NCI-H128 (cell line): ENCODE measurements at regions not wholly inside any gene's neighbourhood (a gene's known extent, or its start where the extent isn't known, plus 50 kb on each side); places are given as distances from the start of the nearest gene placed in this dataset.

Experiments
- DNase-seq: peaks from one replicate; lab custom pipeline; 2025; ENCODE audit not compliant: unreplicated experiment; lab: John Stamatoyannopoulos, UW

GRCh38 chr12:124633365-124634362 lies 66.3 kb upstream of the NCOR2 start:
- DNase-seq, result no peak

DNA sequence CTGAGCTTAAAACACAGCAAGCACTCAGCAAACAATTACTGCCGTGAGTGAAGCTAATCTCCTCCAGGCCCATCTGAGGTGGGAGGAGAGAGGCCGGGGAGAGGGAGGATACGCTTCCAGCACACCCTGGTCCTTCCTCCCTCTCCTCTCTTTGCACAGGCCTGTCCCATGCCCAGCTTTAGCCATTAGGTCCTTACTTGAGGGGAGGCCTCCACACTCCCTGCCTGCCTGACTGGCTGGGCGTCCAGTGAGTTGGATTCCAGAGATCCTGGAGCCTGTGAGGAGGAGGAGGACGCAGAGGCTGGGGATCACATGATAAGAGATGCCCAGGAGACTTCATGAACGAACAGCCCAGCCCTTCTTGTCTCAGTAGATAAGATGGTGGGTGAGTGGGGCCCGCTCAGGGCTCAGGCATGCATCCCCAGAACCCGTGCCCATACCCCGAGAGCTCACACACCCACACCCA lies 65.1 kb upstream of the NCOR2 start:
- DNase-seq, result no peak

GRCh38 chr12:124631681-124632256 lies 64.4 kb upstream of the NCOR2 start:
- DNase-seq, result no peak

DNA sequence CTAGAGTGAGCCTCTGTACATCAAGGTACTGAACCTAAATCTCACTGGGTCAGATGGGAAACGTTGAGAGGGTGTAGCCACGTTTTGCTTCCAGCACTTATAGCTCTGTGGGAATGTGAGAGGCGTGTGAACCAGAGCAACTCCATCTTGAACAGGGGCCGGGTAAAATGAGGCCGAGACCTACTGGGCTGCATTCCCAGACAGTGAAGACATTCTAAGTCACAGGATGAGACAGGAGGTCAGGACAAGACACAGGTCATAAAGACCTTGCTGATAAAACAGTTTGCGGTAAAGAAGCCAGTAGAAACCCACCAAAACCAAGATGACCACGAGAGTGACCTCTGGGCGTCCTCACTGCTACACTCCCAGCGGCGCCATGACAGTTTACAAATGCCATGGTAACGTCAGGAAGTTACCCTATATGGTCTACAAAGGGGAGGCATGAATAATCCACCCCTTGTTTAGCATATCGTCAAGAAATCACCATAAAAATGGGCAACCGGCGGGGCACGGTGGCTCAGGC lies 63.4 kb upstream of the NCOR2 start:
- no peak for DNase-seq

GRCh38 chr12:124629789-124630480 lies 62.5 kb upstream of the NCOR2 start:
- no peak for DNase-seq

DNA sequence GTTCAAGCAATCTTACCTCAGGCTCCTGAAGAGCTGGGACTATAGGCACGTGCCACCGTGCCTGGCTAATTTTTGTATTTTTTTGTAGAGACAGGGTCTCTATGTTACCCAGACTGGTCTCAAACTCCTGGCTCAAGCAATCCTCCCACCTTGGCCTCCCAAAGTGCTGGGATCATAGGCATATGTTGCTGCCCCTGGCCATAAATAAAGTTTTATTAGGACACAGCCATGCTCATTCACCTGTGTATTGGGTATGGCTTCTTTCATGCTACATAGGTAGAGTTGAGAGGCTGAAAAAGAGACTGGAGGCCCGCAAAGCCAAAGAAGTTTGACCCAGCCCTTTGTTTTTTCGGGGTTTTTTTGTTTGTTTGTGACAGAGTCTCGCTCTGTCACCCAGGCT lies 61.7 kb upstream of the NCOR2 start:
- DNase-seq, result no peak

DNA sequence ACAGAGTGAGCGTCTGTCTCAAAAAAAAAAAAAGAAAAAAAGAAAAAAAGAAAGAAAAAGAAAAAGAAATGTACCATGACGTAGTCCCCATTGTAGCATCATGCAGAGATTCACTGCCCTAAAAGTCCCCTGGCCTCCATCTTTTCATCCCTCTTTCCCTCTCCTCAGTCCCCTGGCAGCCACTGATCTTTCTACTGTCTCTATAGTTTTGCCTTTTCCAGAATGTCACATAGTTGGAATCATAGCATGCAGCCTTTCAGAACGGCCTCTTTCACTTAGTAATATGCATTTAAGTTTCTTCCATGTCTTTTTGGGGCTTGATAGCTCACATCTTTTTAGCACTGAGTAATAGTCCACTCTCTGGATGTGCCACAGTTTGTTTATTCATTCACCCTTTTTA lies 60.5 kb upstream of the NCOR2 start:
- no peak for DNase-seq

GRCh38 chr12:124626971-124627411 lies 59.6 kb upstream of the NCOR2 start:
- DNase-seq, result no peak

DNA sequence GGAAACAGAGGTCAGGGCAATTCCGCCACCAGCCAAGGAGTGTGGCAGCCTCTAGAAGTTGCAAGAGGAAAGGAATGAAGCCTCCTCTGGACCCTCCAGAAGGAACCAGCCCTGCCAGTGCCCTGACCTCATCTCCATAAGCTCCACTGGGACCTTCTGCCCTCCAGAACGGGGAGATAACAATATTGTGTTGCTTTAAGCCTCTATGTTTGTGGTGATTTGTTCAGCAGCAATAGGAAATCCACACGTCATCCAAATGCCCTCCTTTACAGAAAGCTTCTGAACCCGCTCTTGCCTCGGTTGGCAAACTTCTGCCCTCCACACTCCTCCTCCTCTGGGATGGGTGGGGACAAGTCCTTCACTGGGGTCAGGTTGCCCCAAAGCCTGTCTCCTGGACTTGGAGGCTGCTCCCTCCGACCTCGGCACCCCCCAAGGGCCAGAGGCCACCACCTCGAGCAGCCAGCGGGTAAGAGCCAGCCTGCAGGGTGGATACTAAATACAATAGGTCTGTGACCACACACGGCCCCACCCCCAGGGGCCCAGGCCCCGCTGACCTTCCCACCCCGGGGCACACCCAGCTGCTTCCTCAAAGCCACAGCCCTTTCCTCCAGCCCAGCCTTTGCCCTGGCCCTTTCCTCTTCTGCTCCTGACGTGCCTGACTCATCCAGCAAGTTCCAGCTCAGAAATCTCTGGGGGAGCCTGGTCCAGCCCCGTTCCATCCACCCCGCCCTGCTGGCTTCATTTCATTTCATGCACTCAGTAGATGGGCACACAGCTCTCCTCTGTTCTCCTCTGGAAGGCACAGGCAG lies 58.7 kb upstream of the NCOR2 start:
- no peak for DNase-seq

GRCh38 chr12:124624823-124625222 lies 57.4 kb upstream of the NCOR2 start:
- no peak for DNase-seq

DNA sequence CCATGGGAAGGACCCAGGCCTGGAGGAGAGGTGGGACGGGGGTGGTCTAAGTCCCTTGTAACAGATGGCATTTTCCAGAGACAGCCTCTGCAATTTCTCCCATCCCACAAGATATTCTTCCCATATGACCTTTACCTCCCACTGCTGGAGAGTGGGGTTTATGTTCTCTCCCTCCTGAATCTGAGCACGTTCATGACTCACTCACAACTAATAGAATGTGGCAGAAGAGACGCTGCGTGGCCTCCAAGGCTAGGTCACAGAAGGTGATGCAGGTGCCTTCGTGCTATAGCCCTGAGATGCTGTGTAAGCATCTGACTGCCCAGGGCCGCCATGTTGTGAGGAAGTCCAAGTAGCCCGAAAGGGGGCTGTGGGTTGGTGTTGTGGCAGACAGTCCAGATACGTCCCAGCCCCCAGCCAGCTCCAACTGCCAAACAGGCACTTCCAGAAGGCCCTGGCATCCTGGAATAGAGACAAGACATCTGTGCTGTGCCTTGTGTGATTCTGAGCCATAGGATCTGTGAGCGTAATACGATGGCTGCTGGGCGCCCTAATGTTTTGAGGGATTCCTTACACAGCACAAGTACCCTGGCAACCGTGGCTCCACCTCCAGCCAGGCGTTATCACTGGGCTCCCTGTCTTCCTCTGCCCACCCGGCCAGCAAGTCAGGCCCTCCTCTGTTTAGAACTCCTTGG lies 56.1 kb upstream of the NCOR2 start:
- no peak for DNase-seq

DNA sequence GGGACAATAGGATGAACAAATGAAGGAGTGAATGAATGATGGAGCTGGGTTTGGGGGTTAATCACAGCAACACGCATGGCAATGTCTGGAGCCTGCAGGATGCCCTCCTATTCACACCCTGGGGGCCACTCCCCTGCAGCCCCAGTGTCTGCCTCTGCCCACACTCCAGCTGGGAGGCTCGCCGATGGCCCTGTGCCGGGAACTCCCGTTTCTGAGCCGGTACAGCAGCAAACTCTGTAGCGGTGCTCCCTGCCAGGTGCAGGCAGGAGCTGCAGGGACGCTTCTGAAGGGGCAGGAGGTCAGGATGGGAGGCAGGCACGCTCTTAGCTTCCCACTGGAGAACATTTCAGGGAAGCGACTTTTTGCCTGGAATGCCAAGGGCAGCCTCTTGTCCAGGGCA lies 55.4 kb upstream of the NCOR2 start:
- DNase-seq, result no peak

DNA sequence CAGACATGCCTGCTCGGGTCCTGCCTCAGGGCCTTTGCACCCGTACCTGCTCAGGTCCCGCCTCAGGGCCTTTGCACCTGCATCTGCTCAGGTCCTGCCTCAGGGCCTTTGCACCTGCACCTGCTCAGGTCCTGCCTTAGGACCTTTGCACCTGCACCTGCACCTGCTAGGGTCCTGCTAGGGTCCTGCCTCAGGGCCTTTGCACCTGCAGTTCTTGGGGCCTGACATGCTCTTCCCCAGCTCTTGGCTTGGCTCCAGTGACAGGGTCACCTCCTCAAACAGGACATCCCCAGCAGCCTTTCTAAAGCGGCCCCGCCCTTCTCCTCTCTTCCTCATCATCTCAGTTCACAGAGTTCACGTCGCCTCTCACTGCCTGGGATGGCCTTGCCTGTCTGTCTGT lies 54.9 kb upstream of the NCOR2 start:
- no peak for DNase-seq

DNA sequence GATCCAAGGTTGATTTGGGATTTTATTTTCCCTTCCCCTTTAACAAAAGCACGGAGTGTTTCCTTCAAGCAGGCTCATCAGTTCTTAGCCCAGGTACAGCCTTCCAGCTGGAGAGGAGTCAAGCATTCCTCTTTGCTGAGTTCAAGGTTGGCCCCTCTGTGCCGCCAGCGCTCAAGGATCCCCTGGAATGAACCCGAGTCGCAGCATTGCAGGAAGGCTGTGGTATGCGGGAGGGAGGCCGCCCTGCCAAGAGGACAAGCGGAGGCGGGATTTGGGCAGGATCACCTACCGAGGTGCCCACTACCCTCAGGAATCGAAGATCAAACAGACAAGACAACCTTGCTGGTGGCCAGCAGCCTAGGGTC lies 53.9 kb upstream of the NCOR2 start:
- DNase-seq, result no peak

DNA sequence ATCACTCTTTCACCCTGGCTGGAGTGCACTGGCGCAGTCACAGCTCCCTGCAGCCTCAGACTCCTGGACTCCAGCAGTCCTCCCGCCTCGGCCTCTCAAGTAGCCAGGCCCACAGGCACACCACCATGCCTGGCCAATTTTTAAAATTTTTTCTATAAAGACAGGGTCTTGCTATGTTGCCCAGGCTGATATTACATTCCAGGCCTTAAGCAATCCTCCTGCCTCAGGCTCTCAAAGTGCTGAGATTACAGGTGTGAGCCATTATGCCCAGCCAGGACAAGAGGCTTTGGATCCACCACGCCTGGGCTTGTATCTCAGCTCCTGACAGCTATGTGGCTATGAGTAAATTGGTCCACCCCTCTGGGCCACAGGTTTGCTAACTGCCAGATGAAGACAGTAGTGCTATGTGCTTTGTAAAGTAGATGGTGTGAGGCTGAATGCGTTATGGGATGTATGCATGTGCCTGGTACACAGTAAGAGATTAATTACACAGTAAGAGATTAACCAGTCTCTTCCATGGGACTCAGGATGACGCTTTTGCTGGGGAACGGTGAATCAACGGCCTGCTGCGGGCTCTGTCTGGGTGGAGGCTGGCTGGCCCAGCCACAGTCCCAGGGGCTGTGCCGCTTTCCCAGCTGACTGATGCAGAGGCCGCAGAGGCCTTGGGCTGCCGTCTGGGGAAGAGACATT lies 53.3 kb upstream of the NCOR2 start:
- DNase-seq, result no peak

- DNase-seq, result no peak
These were observed 51.0 kb upstream of the NCOR2 start for GRCh38 chr12:124618291-124618902.

DNA sequence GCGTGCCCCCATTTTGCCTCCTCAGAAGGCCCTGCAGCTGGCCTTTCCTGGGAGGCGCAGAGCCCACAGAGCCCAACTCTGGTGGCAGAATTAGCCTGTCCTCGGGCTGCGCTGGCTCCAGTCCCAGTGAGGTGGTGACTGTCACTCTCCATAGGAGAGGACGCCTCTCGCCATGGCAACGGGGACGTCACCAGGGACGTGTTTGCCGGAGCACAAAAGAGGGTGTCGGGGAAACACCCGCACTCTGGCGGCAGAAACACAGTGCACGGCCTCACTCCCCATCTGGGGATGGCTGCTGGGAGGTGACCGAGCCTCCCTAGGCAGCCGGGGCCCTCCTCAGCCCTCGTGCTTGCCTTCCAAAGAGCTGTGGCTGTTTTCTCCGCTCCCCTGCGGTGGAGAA lies 50.2 kb upstream of the NCOR2 start:
- no peak for DNase-seq
